SH-SY5Y (cell line): ENCODE measurements at regions not wholly inside any gene's neighbourhood (a gene's known extent, or its start where the extent isn't known, plus 50 kb on each side); places are given as distances from the start of the nearest gene placed in this dataset.

Experiments used
- GATA2 ChIP-seq: IDR thresholded peaks from 2 replicates; pipeline ENCODE4 v1.6.1; 2011; ENCODE audit warnings: mild to moderate bottlenecking, low read depth, low read length
- GATA3 ChIP-seq: IDR thresholded peaks from 2 replicates; pipeline ENCODE4 v1.6.1; 2011; ENCODE audit warnings: low read depth, mild to moderate bottlenecking, low read length, moderate library complexity

GRCh38 chr14:106134886-106135285, 608.5 kb downstream of the TMEM121 start:
- TF ChIP-seq GATA3: no peak
- TF ChIP-seq GATA2: no peak
